ENCODE measurements at regions not wholly inside any gene's neighbourhood (a gene's known extent, or its start where the extent isn't known, plus 50 kb on each side); places are given as distances from the start of the nearest gene placed in this dataset.

- TF ChIP-seq ZBTB33 (CRISPR knock-in tag; IDR thresholded peaks at IDR 0.05) (no peak), CHD2 (IDR thresholded peaks at IDR 0.05; ENCODE audit: low read depth, low read length) (no peak), TOE1 (CRISPR knock-in tag; IDR thresholded peaks at IDR 0.05) (no peak), ZBTB10 (CRISPR knock-in tag; IDR thresholded peaks at IDR 0.05; ENCODE audit: borderline replicate concordance) (no peak), ZNF124 (CRISPR knock-in tag; IDR thresholded peaks at IDR 0.05) (no peak), ARHGAP35 (CRISPR knock-in tag; IDR thresholded peaks at IDR 0.05; ENCODE audit: borderline replicate concordance) (no peak)
These were observed 556.6 kb upstream of the DIPK2B start (continued) for GRCh38 chrX:45757272-45757671.

GRCh38 chrX:45756557-45756956, 555.9 kb upstream of the DIPK2B start:
- Histone ChIP-seq H3K4me3 (replicated peaks in 1 of 3; ENCODE audit: insufficient read depth in 1 of 3, low read depth in 2 of 3, low read length in 3 of 3) (no peak overlapping the region), H3K27me3 (ENCODE audit: control insufficient read depth in 1 of 2, insufficient read depth in 2 of 2, low read length in 2 of 2) (no peaks in the 10 kb centered on the region), H3K36me3 (replicated peaks in 1 of 2; ENCODE audit: control insufficient read depth in 1 of 2, insufficient read depth in 2 of 2, low read length in 2 of 2) (no peaks in the 10 kb centered on the region; a peak in 1 of 5 replicates), H4K20me1 (ENCODE audit: insufficient read depth, low read length) (no peaks in the 10 kb centered on the region), H3K79me2 (ENCODE audit: insufficient read depth, low read length) (peaks cover 3% of the 10 kb centered on the region), H3K9me3 (ENCODE audit: low read length) (no peaks in the 10 kb centered on the region), H3K4me1 (ENCODE audit: insufficient read depth, low read length) (peaks cover 23% of the 10 kb centered on the region), H3K27ac (ENCODE audit: extremely low read length, insufficient read depth, low read length) (no peak overlapping the region), H2AFZ (ENCODE audit: low read length) (no peak overlapping the region), H3K9ac (ENCODE audit: insufficient read depth, low read depth, low read length) (no peak overlapping the region), H3K4me2 (ENCODE audit: low read depth, low read length) (no peak overlapping the region)
- POLR2A ChIA-PET, result no interaction called here
- CTCF ChIA-PET (ENCODE audit: low intra/inter-chr PET ratio, low total read pairs), result no interaction called here
- no peak for DNase-seq (ENCODE audit: low spot score)
- peak; percentile 42 for FAIRE-seq
- no TSS peak for BruUV-seq (replicated peaks)
- intact Hi-C loops (cut with micrococcal nuclease; ENCODE audit: unreplicated experiment) (no loop called here), in situ Hi-C loops (cut with HindIII; ENCODE audit: extremely low pct_ligation_motif_present, low pct_unique_long_range_greater_than_20kb) (loop anchor here (25.0 kb wide), 1 partner anchor 244 kb away; no protein-coding TSS in a partner anchor)
- no peak for ATAC-seq
- TF ChIP-seq ATF4 (CRISPR knock-in tag; IDR thresholded peaks at IDR 0.05) (no peak), MAFK (conservative IDR thresholded peaks at IDR 0.05 in 1 of 2, IDR thresholded peaks at IDR 0.05 in 1 of 2; ENCODE audit: low read length in 2 of 2) (peak in 1 of 2 experiments; percentile 23; a peak in 1 of 4 replicates), STAT5B (CRISPR knock-in tag; IDR thresholded peaks at IDR 0.05) (no peak), SP140L (CRISPR knock-in tag; IDR thresholded peaks at IDR 0.05; ENCODE audit: borderline replicate concordance) (no peak), HOMEZ (CRISPR knock-in tag; IDR thresholded peaks at IDR 0.05; ENCODE audit: low read depth) (peak; percentile 63; the same call in 1 of the 2 replicates), SRF (IDR thresholded peaks at IDR 0.05; ENCODE audit: low read depth, low read length) (peak; percentile 67; the same call in 1 of the 2 replicates)
- 23% methylated on average over 3 of the region's 3 CpGs for WGBS (ENCODE audit: low lambda C conversion rate)
